Activated CD8-positive, alpha-beta memory T cell treated with anti-CD3 and anti-CD28 coated beads for 36 hours (primary cell): ENCODE measurements at regions not wholly inside any gene's neighbourhood (a gene's known extent, or its start where the extent isn't known, plus 50 kb on each side); places are given as distances from the start of the nearest gene placed in this dataset.

Experiments used
- CTCF ChIA-PET: fragments of 350-600 bp; sonication (Branson Sonifier 250); formaldehyde crosslinking; loops from one replicate; lab custom pipeline; 2021; ENCODE audit warnings: antibody characterized with exemption; lab: Charles Lee
- POLR2A ChIA-PET: fragments of 350-600 bp; sonication (Branson Sonifier 250); formaldehyde crosslinking; loops from one replicate; lab custom pipeline; 2021; ENCODE audit warnings: antibody characterized with exemption; lab: Charles Lee

DNA sequence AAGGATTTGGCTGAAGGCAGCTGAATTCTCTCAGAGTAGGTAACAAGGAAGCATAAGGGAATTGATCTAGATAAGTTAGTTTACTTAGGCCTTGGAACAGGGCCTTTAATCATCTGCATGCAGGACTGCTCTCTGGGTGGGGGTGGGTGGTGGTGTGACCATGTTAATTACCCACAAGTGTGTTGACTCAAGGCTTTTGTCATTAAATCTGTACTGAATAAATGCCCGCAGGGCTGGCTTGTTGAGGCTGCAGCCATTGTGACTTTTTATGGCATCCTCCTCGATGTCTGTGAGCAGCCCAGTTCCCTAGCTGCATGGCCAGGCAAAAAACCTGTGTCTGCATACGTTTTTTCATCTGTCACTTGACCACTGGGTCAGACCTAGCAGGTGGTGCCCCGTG is 63.5 kb upstream of the ASCC3 start:
- POLR2A ChIA-PET, result no interaction called here
- CTCF ChIA-PET, result no interaction called here

DNA sequence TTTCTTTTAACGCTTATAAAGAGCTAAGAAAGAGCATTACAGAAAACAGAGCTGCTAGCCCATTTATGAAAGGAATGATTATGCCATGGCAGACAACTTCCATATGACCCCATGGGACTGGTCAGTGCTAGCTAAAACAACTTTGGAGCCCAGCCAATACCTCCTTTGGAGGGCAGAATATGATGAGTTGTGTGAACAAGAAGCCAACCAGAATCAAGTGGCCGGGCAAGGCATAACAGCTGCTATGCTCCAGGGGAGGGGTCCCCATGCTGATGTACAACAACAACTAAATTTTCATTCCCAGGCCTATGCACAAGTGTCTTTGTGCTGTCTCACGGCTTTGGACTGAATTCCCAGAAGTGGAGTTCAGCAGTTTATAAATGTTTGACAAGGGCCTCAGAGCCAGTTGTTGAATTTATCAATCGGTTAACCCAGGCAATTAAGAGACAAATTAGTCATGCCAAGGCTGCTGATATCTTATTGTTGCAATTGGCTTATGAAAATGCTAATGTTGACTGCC is 65.0 kb upstream of the ASCC3 start:
- POLR2A ChIA-PET, result no interaction called here
- CTCF ChIA-PET, result no interaction called here

DNA sequence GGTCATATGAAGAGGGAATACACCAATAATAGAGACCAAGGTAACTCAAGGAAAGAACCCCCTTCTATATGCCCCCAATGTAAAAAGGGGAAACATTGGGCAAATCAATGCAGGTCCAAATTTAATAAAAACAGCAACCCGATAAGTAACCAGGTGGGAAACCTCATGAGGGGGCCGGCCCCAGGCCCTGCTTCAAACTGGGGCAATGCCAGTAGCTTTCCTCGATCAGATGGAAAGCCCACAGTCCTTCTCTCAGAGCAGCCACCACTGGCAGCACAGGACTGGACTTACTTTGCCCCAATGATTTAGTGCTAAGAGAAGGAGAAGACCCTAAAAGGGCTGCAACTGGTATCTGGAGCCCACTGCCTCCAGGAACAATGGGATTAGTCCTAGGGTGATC is 65.6 kb upstream of the ASCC3 start:
- CTCF ChIA-PET, result no interaction called here
- POLR2A ChIA-PET, result no interaction called here

DNA sequence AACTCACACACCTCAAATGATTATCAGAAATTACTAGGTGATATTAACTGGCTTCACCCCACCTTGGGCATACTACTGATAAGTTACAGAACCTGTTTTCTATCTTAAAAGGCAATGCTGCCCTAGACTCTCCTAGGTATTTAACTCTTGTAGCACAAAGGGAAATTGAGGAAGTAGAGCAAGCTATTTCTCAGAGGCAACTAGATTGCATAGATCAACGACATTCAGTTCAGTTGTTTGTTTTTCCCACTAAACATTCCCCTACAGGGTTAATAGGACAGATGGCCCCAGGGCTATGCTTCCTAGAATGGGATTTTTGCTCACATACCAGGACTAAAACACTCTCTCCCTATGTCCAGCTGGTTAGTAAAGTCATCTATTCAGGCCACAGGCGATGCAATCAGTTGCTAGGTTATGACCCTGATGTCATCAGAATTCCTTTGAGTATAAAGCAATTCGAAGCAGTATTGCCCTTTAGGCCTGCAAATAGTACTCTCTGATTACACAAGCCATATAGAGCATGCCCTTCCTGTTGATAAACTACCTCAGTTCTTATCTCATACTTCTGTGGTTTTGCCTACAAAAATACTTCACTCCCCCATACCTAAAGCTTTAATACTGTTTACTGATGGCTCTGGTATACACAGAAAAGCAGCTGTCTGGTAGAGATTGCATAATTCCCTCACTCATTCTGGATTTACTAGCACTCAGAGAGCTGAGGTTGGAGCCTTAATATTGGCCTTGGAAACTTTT is 67.4 kb upstream of the ASCC3 start:
- POLR2A ChIA-PET, result no interaction called here
- CTCF ChIA-PET, result no interaction called here

DNA sequence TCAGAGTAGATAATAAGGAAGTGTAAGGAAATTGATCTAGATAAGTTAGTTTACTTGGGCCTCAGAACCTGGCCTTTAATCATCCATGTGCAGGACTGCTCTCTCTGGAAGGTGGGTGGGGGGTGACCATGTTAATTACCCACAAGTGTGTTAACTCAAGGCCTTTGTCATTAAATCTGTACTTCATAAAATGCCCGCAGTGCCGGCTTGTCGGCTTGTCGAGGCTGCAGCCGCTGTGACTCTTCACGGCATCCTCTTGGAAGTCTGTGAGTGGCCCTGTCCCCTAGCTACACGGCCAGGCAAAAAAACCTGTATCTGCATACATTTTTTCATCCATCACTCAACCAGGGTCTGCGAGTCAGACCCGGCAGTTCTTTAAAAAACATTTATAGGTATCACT is 70.9 kb upstream of the ASCC3 start:
- POLR2A ChIA-PET, result no interaction called here

DNA sequence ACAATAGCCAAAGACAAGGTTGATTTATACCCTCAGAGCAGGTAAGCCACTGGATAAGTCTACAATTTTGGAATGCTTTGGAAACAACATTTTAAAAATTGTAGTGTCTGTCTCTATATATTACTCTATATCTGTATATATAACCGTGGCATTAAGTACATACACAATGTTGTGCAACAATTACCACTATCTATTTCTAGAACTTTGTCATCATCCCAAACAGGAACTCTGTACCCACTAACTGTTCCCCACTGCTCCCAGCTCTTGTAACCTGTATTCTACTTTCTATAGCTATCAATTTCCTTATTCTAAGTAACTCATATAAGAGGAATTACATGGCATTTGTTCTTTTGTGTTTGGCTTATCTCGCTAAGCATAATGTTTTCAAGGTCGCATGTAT is 78.2 kb upstream of the ASCC3 start:
- ChIA-PET POLR2A (no interaction called here), CTCF (no interaction called here)

More for the DNA sequence above, 70.9 kb upstream of the ASCC3 start:
- CTCF ChIA-PET, result interaction anchor here (0.7 kb wide), 1 partner anchor 1007 kb away, joined by 4 read pairs; no protein-coding TSS in a partner anchor

DNA sequence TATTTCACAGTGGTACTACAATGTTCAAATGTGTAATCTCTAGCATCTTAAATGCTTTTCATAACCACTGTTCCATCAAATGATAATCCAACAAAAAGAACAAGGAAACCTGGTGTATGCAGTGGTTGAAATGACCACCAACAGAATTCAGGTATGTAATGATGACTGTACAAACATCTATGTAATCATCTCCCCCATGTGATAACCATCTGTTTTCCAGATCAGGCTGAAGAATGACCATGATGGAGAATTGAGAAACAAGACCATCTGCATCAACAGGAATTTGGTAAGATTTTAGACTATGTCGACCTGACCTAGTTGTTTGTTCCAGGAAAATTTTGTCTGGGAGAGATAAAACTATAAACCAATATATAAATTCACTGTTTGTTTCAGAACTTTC is 81.3 kb upstream of the ASCC3 start:
- ChIA-PET POLR2A (no interaction called here), CTCF (no interaction called here)

DNA sequence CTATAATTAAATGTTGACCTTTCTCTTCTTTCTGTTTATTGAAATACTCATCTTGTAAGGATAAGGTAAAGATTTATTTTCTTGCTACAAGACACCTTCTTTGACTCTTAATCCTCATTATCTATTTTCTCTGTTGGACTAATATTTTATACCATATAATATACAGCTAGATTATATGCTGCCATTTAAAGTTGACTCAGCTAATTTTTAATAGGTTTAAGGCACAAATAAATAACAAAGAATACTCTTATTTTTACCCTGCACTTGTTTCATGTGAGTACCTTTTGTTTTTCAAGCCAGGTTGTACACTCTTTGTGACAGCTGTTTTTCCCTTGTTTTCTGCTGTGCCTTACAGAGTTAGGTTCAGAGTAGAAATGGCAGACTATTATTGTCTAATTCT is 83.9 kb upstream of the ASCC3 start:
- POLR2A ChIA-PET, result no interaction called here
- CTCF ChIA-PET, result no interaction called here

DNA sequence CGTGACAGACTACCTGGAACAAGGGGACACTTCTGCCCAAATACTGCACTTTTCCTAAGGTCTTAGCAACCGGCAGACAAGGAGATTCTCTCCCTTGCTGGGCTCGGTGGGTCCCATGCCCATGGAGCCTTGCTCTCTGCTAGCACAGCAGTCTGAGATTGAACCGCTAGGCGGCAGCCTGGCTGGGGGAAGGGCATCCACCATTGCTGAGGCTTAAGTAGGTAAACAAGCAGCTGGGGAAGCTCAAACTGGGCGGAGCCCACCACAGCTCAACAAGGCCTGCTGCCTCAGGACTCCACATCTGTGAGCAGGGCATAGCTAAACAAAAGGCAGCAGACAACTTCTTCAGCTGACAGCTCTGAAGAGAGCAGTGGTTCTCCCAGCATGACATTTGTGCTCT is 87.8 kb upstream of the ASCC3 start:
- ChIA-PET POLR2A (no interaction called here), CTCF (no interaction called here)

DNA sequence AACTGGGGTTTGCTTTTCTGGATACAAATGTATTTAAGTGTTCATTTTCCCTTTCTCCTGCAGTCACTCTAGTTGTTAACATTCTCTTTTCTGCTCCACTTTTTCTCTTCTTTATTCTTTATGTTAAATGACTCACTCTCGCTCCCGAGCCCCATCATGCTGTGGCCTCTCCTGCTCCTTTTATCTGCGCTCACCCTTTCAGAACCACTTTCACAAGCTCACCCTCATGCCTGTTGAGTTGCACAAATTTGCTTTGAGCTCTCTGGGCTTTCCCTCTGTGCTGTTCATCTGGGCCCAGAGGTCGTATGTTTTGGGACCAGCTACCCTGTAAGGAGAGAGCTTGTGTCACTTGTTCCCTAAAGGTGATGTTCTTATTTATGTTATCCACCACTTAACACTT is 98.1 kb upstream of the ASCC3 start:
- ChIA-PET POLR2A (no interaction called here), CTCF (no interaction called here)

DNA sequence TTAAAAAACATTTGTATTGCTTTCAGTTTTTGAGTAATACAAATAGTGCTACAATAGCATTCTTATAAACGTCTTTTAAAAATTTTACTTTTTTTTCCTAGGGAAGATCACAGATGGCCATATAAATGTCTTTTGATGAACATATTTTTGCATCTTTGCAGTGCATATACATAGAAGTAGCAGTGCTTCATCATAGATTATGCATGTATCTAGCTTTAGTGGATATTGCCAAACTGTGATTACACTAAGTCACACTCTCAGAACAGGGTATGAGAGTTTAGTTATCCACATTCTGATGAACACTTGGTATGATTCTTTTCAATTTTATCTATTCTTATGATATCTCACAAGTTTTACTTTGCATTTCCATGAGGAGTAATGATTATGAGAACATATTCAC is 99.8 kb upstream of the ASCC3 start:
- ChIA-PET POLR2A (no interaction called here), CTCF (no interaction called here)

DNA sequence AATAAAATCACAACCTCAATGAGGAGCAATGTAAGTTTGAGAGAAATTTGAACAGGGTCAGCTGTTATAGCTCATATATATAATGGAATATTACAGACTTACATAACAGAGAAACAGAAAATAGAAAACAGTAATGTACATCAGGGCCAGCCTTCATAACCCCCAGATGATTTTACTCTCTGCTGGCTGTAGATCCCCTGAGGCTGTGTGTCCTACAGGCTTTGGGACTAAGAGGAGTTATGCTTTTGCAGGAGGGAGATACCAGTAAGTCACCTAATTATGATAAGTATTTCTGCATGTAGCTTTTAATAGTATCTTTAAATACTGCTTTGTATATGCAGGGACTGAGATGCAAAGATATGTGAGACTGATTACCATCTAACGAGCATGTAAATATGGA is 105.8 kb upstream of the ASCC3 start:
- ChIA-PET CTCF (no interaction called here), POLR2A (no interaction called here)

DNA sequence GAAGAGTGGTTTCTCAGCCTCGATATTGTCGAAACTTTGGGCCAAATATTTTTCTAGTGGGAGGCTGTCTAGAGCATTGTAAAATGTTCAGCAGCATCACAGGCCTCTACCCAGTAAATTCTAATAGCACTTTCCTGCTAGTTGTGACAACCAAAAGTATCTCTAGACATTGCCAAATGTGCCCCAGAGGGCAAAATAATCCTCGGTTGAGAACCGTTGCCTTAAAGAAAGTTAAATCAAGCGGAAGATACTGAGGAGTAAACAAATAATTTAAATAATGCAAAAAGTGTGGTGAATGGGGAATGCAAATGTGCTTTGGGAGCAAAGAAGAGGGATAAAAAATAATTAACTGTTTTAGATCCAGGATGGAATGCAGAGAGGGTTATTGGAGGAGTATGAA is 106.4 kb upstream of the ASCC3 start:
- CTCF ChIA-PET, result no interaction called here
- POLR2A ChIA-PET, result no interaction called here

DNA sequence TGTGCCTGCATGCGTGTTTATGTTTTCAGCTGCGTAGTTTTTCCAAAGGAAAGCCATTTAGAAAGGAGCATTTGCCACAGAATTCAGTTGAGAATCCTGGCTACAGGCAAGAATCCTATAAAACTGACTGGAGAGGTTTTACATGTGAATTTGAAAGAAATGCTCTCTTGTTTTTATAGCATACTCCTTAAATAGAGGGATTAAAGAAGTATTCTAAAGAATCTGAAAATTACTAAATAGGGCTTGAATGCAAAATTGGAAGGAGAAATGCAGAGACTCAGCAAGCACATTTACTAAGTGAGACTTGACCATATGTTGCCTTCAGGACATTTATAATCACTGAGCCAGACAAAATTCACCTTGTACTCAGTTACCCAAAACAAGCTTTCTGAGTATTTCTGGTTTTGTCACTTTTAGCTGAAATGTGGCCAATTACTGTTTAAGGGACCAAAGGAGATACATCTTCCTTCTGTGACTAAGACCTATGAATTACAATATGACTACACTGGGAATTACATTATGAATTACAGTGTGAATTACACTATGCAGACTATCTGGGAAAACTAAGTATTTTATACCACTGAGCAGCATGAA is 107.4 kb upstream of the ASCC3 start:
- ChIA-PET CTCF (no interaction called here), POLR2A (no interaction called here)

DNA sequence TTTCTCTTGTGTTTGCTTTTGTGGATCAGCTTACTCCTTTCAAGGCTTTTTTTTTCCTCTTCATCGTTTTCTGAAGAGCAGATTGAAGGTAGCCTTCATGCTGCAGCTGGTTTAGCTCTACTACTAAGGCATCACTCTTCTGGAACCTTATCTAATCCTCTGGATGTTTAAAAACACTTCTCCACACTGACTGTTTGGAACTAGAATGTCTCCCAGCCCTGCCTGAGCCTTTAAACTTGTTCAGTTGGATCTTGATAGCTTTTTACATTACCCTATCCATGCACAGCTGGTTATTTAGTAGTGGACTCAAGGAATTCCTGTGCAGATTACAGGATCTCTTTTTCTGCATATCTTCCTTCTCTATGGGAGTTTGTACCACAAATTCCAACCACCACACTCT is 108.9 kb upstream of the ASCC3 start:
- ChIA-PET POLR2A (no interaction called here), CTCF (no interaction called here)

DNA sequence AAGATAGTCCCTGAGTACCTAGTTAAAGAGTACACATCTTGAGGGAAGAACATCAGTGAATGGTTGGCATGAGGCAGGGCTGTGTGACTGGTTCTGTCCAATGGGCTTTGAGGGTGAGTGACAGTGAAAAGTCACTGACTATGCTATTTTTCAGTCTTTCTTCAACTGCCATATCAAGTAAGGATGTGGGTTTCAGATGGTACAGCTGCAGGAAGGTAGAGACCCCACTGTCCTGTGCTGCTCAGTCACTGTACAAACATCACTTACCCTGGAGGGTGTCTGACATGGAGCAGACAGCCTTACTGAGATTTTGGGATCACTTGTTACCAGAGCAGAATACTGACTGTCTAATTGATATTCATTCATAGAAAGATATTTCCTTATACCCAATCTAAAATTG is 115.3 kb upstream of the ASCC3 start:
- ChIA-PET POLR2A (no interaction called here), CTCF (no interaction called here)

DNA sequence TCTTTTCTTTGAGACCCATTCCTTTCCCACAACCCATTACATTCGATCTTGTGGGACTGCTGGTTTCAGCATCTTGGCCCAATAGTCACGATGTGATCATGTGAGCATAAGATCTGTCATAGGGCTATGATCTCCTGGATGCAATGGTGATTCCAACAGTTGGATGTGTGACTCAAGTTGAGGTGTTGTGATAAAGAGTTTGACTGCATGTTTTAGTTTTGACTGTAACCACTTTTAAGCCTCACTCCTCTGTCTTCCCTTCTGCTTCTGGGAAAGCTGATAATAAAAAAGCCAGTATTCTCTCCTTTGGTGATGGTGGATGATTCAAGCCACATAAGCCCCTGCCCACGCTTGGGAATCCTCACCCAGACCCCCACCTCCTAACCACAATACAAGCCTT is 117.0 kb upstream of the ASCC3 start:
- POLR2A ChIA-PET, result no interaction called here
- CTCF ChIA-PET, result no interaction called here

DNA sequence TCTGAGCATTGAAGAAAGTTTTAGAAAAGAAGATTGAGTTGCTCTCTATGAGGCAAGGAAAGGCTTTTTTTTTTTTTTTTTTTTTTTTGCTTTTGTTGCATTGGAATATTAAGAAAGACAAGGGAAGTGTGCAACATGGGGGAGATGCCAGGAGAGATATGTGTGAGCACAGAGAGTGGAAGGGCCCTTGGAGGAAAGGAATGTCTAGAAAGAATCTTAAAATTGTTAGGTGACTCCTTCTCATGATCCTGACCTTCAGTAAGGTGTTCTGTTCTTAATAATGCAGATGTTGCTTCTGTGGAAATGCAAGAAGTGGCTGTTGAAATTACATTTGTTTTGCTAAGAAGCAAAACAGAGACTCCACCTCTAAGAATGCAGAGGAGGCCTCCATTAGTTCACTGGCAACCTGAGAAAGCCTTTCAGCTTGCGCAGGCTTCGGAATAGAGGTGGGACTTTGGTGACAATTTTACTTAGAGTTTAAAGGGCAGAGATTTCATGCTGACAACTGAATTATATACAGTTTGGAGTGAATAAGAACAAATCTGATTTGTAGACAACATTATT is 118.0 kb upstream of the ASCC3 start:
- POLR2A ChIA-PET, result no interaction called here
- CTCF ChIA-PET, result no interaction called here

DNA sequence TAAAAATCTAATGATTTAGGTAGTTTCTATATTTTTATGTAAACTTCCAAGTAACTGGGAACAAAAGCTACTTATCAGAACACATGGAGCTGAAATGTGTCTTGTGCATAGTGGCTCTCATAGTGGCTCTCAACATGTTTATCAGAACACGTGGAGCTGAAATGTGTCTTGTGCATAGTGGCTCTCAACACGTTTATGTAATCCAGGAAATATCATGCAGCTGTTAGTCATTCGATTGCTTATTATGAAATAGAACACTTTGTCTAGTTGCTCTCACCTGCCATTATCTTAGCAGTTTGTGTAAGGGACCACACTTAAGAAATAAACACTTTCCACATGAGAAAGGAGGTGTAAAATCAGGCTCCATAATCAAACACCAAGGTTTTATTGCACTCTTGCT is 119.2 kb upstream of the ASCC3 start:
- ChIA-PET POLR2A (no interaction called here), CTCF (no interaction called here)

DNA sequence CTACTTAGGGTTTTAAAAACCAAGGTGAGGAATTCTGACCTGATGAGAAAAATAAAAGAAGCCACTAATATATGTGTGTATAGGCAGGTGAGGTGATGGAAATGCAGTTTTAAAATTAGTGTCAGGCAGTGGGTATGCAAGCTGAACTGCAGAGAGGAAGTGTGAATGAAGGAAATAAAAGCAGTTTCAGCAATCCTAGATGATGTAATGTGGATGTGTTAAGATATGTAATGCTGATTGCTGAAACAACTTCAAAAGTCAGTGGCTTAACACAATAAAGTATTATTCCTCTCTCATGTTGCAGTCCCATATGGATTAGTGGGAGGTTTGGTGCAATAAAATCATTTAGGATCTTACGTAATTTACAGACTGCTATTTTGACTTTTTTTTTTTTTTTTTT is 119.9 kb upstream of the ASCC3 start:
- ChIA-PET CTCF (no interaction called here), POLR2A (no interaction called here)

DNA sequence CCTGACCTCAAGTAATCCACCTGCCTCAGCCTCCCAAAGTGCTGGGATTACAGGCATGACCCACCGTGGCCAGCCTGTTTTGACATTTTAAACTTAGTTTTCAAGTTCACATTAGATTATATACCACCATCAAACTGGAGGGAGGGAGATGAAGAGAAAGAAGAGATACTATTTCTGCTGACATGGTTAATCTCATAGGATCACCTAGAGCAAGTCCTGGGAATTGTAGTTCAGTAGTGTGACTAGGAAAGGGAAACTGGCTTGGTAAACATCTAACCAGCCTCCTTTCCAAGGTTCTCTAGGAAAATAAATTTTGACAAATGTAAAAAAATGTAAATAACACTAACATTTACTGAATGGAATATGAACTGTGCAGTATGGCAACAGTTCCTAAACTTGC is 120.5 kb upstream of the ASCC3 start:
- ChIA-PET CTCF (no interaction called here), POLR2A (no interaction called here)
